ENCODE measurements at regions not wholly inside any gene's neighbourhood (a gene's known extent, or its start where the extent isn't known, plus 50 kb on each side); places are given as distances from the start of the nearest gene placed in this dataset.

DNA sequence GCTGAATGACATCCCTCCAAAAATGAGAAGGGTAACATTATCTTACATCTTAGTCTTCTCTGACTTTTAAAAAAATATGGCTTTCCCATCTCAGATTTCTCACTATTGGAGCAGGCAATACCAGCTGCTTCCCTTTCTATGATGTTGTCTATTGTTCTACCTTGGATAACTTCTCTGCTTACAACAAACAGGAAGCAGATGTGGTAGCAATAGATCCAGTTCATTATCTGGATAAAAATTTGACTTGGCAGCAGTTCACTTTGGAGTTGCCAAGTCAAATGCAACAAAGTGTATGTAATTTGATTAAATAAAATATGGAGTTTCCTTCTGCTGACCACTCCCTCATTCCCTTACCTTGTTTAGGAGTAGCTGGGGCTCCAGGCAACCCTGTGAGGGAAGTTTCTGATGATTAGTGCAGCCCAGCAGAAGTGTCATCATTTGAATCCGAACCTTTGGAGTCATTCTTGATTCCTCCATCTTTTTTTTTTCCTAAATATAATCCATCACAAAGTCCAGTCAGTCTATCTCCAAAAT, 72.0 kb upstream of the GPRIN3 start:
- DNase-seq (ENCODE audit: low spot score in 2 of 2) = no peak
- intact Hi-C loops (cut with DNase I; ENCODE audit: low total_unique reads) = no loop called here
- 67 to 91% methylated on average over 1 of the region's 1 CpG for WGBS, 2 donors
- H3K4me3 ChIP-seq (ENCODE audit: low read depth, poor library complexity, severe bottlenecking) = no peak overlapping the region
- no peak for TF ChIP-seq POLR2A (IDR thresholded peaks at IDR 0.05)
- TF ChIP-seq, protein P1, sequence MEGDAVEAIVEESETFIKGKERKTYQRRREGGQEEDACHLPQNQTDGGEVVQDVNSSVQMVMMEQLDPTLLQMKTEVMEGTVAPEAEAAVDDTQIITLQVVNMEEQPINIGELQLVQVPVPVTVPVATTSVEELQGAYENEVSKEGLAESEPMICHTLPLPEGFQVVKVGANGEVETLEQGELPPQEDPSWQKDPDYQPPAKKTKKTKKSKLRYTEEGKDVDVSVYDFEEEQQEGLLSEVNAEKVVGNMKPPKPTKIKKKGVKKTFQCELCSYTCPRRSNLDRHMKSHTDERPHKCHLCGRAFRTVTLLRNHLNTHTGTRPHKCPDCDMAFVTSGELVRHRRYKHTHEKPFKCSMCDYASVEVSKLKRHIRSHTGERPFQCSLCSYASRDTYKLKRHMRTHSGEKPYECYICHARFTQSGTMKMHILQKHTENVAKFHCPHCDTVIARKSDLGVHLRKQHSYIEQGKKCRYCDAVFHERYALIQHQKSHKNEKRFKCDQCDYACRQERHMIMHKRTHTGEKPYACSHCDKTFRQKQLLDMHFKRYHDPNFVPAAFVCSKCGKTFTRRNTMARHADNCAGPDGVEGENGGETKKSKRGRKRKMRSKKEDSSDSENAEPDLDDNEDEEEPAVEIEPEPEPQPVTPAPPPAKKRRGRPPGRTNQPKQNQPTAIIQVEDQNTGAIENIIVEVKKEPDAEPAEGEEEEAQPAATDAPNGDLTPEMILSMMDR (IDR thresholded peaks at IDR 0.05) = no peak

DNA sequence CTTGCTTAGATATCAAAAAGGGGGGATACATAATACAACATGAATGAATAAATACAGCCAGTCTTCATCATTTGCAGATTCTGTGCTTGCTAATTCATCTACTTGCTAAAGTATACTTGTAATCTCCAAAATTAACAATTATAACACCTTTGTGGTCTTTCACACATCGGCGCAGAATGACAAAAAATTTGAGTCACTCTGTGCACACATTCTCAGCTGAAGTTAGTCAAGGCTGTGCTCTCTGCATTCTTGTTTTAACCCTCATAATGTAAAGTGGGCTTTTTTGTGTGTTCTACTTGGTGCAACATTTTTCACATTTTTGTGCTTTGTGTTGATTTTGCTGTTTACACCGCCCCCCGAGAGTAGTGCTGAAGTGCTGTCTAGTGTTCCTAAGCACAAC, 65.8 kb upstream of the GPRIN3 start:
- H3K4me3 ChIP-seq (ENCODE audit: low read depth, poor library complexity, severe bottlenecking) = no peak overlapping the region
- intact Hi-C loops (cut with DNase I; ENCODE audit: low total_unique reads) = no loop called here
- TF ChIP-seq POLR2A (IDR thresholded peaks at IDR 0.05) = no peak
- TF ChIP-seq, protein P1 (IDR thresholded peaks at IDR 0.05) = no peak
- DNase-seq (ENCODE audit: low spot score in 2 of 2) = no peak
- WGBS, 2 donors = 86 to 90% methylated on average over 4 of the region's 4 CpGs

DNA sequence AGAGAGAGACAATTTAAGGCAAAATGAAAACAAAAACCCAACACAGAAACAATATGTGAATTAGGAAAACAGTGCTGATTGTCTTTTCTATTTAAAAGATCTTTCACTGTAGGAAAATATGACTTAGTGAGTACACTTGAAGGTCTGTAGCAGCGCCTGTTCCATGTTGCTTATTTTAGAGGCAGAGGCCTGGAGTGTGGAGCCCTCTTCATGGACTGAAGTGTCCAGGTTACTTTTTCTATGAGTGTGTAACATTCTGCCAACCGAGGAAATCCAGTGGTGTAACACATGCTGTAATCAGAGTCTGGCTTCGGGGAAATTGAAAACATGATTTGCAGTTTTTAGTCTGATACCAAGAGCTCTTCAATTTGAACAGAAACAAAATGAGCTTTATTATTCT, 64.0 kb upstream of the GPRIN3 start:
- WGBS, 2 donors = 57 to 76% methylated on average over 3 of the region's 3 CpGs
- no peak for TF ChIP-seq POLR2A (IDR thresholded peaks at IDR 0.05)
- TF ChIP-seq, protein P1 (IDR thresholded peaks at IDR 0.05) = no peak
- no peak for DNase-seq (ENCODE audit: low spot score in 2 of 2)
- intact Hi-C loops (cut with DNase I; ENCODE audit: low total_unique reads) = no loop called here
- H3K4me3 ChIP-seq (ENCODE audit: low read depth, poor library complexity, severe bottlenecking) = no peak overlapping the region

DNA sequence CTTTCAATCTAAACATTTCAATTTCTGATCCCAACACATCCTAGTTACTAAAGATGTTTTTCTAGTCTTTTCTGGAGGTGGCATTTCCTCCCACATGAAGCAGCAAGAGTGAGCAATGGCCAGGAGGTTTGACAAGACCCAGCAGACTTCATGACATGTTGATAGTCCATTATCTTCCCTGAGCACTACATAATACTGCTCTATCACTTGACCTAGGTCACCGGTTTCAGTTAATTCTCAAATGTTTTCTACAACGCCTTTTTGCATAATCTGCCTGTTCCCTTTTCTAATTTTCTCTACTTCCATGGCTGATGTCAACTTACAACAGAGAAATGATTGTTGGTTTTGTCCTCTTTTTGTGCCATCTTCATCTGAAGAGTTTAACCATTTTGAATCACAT, 62.0 kb upstream of the GPRIN3 start:
- no peak overlapping the region for H3K4me3 ChIP-seq (ENCODE audit: low read depth, poor library complexity, severe bottlenecking)
- TF ChIP-seq POLR2A (IDR thresholded peaks at IDR 0.05) = no peak
- TF ChIP-seq, protein P1 (IDR thresholded peaks at IDR 0.05) = no peak
- intact Hi-C loops (cut with DNase I; ENCODE audit: low total_unique reads) = no loop called here
- 76 to 83% methylated on average over 2 of the region's 2 CpGs for WGBS, 2 donors
- no peak for DNase-seq (ENCODE audit: low spot score in 2 of 2)

DNA sequence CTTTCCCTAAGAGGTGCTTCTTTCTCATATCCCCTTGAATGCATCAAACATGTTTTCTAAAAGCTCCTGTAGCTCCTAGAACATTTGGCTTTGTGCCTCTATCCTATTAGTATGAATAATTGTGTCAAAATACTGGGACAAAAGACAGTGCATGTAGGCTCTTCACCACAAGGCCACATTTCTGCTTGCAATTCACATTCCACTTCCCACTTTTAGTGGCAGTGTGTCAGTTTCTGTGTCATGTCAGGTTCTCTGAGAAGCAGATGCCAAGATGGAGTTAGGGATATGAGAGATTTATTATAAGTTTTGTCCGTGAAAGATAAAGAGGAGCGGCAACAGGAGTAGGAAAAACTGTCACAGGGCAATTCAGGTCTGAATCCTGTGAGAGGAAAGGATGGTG, 61.3 kb upstream of the GPRIN3 start:
- intact Hi-C loops (cut with DNase I; ENCODE audit: low total_unique reads) = no loop called here
- H3K4me3 ChIP-seq (ENCODE audit: low read depth, poor library complexity, severe bottlenecking) = no peak overlapping the region
- WGBS, 2 donors = 75 to 87% methylated on average over 2 of the region's 2 CpGs
- DNase-seq (ENCODE audit: low spot score in 2 of 2) = no peak
- no peak for TF ChIP-seq POLR2A (IDR thresholded peaks at IDR 0.05)
- TF ChIP-seq, protein P1 (IDR thresholded peaks at IDR 0.05) = no peak

DNA sequence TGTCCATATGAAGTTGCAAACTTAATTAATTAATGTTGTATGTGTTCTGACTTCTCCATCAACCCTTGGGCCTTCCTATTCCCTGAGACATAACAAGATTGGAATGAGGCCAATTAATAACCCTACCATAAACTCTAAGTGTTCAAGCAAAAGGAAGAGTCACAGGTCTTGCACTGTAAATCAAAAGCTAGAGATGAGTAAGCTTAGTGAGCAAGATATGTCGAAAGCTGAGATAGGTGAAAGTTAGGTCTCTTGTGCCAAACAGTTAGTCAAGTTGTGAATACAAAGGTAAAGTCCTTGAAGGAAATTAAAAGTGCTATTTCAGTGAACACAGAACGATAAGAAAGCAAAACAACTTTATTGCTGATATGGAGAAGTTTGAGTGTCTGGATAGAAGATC, 58.2 kb upstream of the GPRIN3 start:
- intact Hi-C loops (cut with DNase I; ENCODE audit: low total_unique reads) = no loop called here

More for the DNA sequence above, 58.2 kb upstream of the GPRIN3 start:
- DNase-seq (ENCODE audit: low spot score in 2 of 2) = no peak
- TF ChIP-seq, protein P1 (IDR thresholded peaks at IDR 0.05) = no peak
- TF ChIP-seq POLR2A (IDR thresholded peaks at IDR 0.05) = no peak
- WGBS, 2 donors = 71 to 79% methylated on average over 2 of the region's 2 CpGs
- H3K4me3 ChIP-seq (ENCODE audit: low read depth, poor library complexity, severe bottlenecking) = no peak overlapping the region
